Stomach smooth muscle (tissue), 2 donors: ENCODE measurements at regions not wholly inside any gene's neighbourhood (a gene's known extent, or its start where the extent isn't known, plus 50 kb on each side); places are given as distances from the start of the nearest gene placed in this dataset.
"Not testable (repeated sequence)": the region's sequence is repeated elsewhere in the genome, so short reads cannot be mapped to it uniquely, and the experiment has no call there.

Source experiments
- H3K27ac ChIP-seq: one replicate; pipeline ENCODE4 v1.7.0; 2013; ENCODE audit warnings: mild to moderate bottlenecking, low read length, inconsistent platforms
- H3K27me3 ChIP-seq, 2 donors: one replicate each; pipeline ENCODE4 v1.7.0; 2013; ENCODE audit warnings: low read length in 2 of 2; ENCODE audit not compliant: insufficient read depth in 2 of 2, control insufficient read depth in 1 of 2
- H3K36me3 ChIP-seq, 2 donors: one replicate each; pipeline ENCODE4 v1.7.0; 2013; ENCODE audit warnings: low read length in 2 of 2; ENCODE audit not compliant: control insufficient read depth in 2 of 2, insufficient read depth in 2 of 2
- H3K4me1 ChIP-seq: one replicate; pipeline ENCODE4 v1.7.0; 2013; ENCODE audit warnings: low read length; ENCODE audit not compliant: control insufficient read depth, insufficient read depth
- H3K4me3 ChIP-seq, 2 donors: one replicate each; pipeline ENCODE4 v1.7.0; 2013; ENCODE audit warnings: low read length in 2 of 2
- H3K9ac ChIP-seq, 2 donors: one replicate each; pipeline ENCODE4 v1.7.0; 2013; ENCODE audit warnings: low read length in 2 of 2, mild to moderate bottlenecking in 1 of 2
- H3K9me3 ChIP-seq, 2 donors: one replicate each; pipeline ENCODE4 v1.7.0; 2013; ENCODE audit warnings: low read length in 2 of 2; ENCODE audit not compliant: control insufficient read depth in 2 of 2
- donor health status: healthy.
- donor health status: Pancreatic carcinoma.

DNA sequence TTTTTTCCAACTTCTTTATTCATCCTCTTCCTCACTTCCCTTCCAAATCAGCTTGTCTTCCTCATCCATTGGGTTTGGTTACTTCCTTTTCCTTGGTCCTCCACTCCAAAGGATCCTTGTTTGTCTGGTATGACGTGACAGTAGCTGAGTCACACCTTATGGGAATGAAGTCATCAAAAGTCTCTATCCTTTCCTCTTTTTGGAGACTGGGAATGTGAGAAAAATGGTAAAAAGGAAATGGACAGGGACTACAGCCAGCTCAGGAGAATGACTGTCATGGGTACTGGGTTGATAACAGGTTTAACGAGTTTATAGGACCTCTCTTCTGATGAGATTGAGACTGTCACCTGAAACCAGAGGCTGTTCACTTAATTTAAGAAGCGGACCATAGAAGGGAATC is 76.2 kb upstream of the MYO10 start:
- Histone ChIP-seq H3K4me3 (no peak overlapping the region), H3K27me3 (no peaks in the 10 kb centered on the region), H3K36me3 (no peaks in the 10 kb centered on the region)

DNA sequence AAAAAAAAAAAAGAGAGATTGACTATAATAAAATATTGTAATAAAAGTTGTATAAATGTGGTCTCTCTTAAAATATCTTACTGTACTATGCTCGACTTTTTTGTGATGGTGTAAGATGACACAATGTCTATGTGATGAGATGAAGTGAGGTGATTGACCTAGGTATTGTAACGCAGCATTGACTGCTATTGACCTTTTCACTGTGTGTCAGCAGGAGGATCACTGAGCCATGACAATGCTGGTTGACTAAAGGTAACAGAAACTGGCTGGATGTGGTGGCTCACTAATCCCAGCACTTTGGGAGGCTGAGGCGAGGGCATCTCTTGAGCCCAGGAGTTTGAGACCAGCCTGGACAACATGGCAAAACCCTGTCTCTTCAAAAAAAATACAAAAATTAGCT is 78.6 kb upstream of the MYO10 start:
- no peak overlapping the region for H3K9ac ChIP-seq
- no peak overlapping the region for H3K4me3 ChIP-seq
- H3K36me3 ChIP-seq, result no peaks in the 10 kb centered on the region
- no peaks in the 10 kb centered on the region for H3K27me3 ChIP-seq
- H3K9me3 ChIP-seq, result no peaks in the 10 kb centered on the region
- no peak overlapping the region for H3K27ac ChIP-seq
- H3K4me1 ChIP-seq, result no peaks in the 10 kb centered on the region

More for the DNA sequence above, 76.2 kb upstream of the MYO10 start:
- Histone ChIP-seq H3K27ac (no peak overlapping the region), H3K4me1 (no peaks in the 10 kb centered on the region), H3K9me3 (no peaks in the 10 kb centered on the region), H3K9ac (no peak overlapping the region)

DNA sequence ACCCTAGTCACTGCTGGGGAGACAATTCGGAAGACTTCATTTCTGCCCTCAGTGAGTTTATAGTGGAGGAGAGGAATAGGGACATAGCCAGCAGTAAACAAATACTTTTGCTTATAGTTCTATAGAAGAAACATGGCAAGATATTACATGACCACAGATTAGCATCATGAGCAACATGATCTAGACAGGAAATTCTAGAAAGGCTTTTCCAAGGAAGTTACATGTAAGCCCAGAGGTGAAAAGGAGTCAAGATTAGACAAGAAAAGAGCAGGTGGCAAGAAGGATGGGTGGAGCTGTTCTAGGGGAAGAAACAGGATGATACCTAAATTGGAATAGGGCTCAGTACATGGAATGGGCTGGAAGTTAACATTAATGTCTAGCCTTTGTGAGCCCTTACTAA is 82.8 kb upstream of the MYO10 start:
- Histone ChIP-seq H3K9ac (no peak overlapping the region), H3K9me3 (no peaks in the 10 kb centered on the region), H3K4me3 (no peak overlapping the region), H3K27me3 (no peaks in the 10 kb centered on the region), H3K4me1 (no peaks in the 10 kb centered on the region), H3K27ac (no peak overlapping the region), H3K36me3 (no peaks in the 10 kb centered on the region)

DNA sequence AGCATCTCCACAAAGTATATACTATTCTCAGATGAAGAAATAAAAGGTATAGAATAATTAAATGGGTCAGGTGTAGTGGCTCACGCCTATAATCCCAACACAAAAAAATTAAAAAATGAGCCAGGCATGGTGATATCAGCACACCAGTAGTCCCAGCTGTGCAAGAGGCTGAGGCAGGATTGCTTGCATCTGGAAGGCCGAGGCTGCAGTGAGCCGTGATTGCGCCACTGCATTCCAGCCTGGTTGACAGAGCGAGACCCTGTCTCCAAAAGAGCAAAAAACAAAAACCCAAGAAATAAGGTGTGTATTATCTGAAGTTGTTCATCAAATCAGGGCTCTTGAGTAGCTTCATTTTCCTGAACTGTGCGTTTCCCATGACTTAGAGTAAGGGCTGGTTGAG is 83.2 kb upstream of the MYO10 start:
- Histone ChIP-seq H3K36me3 (no peaks in the 10 kb centered on the region), H3K9me3 (no peaks in the 10 kb centered on the region)

DNA sequence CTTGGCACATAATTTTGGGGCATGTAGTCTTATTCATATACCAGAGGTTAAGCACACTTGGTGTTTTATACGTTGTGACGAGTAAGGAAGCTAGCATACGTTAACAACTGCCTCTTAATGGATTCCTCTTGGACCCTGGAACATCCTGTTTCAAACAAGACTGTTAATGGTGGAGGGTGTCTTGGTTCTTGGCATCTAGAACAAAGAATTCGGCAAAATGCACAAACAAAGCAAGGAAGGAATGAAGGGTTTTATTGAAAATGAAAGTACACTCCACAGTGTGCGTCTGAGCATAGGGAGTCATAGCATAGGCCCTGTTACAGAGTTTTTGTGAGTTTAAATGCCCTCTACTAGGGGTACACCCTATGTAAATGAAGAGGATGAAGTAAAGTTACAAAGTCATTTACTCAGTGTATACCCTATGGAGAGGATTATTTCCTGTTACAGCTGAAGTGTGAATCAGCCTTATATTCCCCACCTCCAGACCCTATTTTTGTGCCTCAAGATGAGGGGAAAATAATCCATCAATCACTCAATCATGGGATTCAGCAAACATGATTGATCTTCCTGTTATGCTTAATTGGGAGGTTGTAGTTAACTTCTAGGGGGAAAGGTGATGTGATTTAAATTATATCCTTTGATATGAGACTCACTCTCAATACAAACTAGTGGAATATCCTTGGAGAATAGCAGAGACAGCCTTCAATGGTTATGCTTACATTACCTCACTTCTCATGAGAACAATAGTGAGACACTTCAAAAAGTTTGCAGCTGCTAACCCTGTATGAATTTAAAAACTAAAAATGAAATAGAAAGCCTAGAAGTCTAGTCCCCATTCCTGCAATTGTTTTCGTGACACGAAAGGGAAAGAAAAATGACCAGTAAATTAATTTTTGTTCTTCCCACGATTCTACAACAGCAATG is 84.9 kb upstream of the MYO10 start:
- H3K36me3 ChIP-seq, result no peaks in the 10 kb centered on the region
- no peaks in the 10 kb centered on the region for H3K4me1 ChIP-seq
- H3K9ac ChIP-seq, result no peak overlapping the region
- H3K27ac ChIP-seq, result no peak overlapping the region
- no peaks in the 10 kb centered on the region for H3K27me3 ChIP-seq
- H3K4me3 ChIP-seq, result peak overlapping the region in 1 of 2 donors; percentile 55
- H3K9me3 ChIP-seq, result no peaks in the 10 kb centered on the region

More for the DNA sequence above, 83.2 kb upstream of the MYO10 start:
- H3K9ac ChIP-seq, result no peak overlapping the region
- no peak overlapping the region for H3K27ac ChIP-seq
- H3K4me3 ChIP-seq, result no peak overlapping the region
- no peaks in the 10 kb centered on the region for H3K4me1 ChIP-seq
- no peaks in the 10 kb centered on the region for H3K27me3 ChIP-seq

DNA sequence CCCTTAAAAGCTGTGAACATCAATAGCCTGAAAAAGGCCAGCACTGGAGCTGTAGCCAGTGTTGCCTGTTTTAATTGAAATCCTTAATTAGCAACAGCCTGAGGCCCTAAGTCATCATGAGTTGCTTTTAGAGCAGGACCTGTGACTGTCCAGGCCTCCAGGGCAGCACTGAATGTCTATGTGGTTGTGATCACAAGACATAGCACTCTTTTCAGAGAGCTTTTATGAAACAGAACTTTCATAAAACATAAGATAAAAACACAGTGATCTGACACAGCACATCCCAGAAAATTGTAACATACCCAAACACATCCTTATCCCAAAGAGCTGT is 85.5 kb upstream of the MYO10 start:
- H3K27ac ChIP-seq, result no peak overlapping the region

DNA sequence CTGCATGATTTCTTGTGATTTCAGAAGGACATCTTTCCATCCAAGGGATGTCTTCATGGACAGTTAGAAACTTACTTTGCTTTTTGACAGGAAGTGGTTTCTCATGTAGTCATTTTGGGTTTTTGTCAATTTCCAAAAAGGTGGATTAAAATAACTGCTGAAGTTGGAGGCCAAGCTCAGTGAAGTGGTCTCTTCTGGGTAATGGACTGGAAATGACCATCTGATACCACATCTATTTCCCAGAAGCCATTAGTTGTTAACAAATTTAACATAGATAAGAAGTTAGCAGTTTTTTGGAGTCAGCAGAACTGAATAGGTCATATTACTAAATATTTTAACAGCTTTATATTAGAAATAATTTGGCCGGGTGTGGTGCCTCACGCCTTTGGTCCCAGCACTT is 86.2 kb upstream of the MYO10 start:
- Histone ChIP-seq H3K27ac (no peak overlapping the region), H3K36me3 (no peaks in the 10 kb centered on the region), H3K4me3 (no peak overlapping the region), H3K27me3 (no peaks in the 10 kb centered on the region), H3K9me3 (no peaks in the 10 kb centered on the region), H3K4me1 (no peaks in the 10 kb centered on the region), H3K9ac (no peak overlapping the region)

More for the DNA sequence above, 85.5 kb upstream of the MYO10 start:
- Histone ChIP-seq H3K27me3 (no peaks in the 10 kb centered on the region), H3K36me3 (no peaks in the 10 kb centered on the region), H3K4me3 (no peak overlapping the region), H3K4me1 (no peaks in the 10 kb centered on the region), H3K9ac (no peak overlapping the region), H3K9me3 (no peaks in the 10 kb centered on the region)

DNA sequence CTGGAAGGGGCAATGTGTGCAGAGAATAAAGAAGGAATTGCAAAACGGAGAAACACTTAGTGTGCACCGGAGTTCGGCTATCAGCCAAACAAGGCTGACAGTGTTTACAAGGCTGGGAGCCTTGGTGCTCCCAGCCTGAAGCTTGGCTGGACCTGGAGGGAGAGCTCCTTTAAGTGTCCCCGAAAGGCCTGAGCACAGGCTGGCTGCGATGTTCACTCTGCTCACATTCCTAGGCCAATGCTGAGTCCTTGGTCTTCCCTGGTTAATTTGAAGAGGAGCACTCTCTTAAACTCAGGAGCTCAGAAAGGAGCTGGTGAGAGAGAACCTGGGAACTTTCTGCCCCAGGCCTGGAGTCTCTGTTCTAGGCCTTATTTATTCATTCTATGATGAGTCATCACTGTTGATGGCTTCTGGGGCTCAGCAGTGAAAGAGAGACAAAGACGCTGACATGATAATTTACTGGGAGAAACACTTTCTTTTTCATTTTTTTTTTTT is 88.6 kb upstream of the MYO10 start:
- Histone ChIP-seq H3K36me3 (no peaks in the 10 kb centered on the region), H3K9ac (no peak overlapping the region), H3K4me3 (no peak overlapping the region), H3K27me3 (no peaks in the 10 kb centered on the region), H3K9me3 (no peaks in the 10 kb centered on the region), H3K4me1 (no peaks in the 10 kb centered on the region), H3K27ac (no peak overlapping the region)

DNA sequence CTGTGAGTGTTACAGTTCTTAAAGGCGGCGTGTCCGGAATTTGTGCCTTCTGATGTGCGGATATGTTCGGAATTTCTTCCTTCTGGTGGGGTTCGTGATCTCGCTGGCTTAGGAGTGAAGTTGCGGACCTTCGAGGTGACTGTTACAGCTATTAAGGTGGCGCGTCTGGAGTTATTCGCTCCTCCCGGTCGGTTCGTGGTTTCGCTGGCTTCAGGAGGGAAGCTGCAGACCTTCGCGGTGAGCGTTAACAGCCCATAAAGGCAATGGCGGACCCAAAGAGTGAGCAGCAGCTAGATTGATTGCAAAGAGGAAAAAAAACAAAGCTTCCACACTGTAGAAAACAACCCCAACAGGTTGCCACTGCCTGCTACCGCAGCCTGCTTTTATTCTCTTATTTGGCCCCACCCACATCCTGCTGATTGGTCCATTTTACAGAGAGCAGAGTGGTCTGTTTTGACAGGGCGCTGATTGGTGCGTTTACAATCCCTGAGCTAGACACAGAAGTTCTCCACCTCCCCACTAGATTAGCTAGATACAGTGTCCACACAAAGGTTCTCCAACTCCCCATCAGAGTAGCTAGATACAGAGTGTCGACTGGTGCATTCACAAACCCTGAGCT is 95.7 kb upstream of the MYO10 start:
- not testable (repeated sequence) for H3K36me3 ChIP-seq, H3K9ac ChIP-seq, H3K27me3 ChIP-seq, H3K4me1 ChIP-seq, H3K27ac ChIP-seq, H3K4me3 ChIP-seq, H3K9me3 ChIP-seq

DNA sequence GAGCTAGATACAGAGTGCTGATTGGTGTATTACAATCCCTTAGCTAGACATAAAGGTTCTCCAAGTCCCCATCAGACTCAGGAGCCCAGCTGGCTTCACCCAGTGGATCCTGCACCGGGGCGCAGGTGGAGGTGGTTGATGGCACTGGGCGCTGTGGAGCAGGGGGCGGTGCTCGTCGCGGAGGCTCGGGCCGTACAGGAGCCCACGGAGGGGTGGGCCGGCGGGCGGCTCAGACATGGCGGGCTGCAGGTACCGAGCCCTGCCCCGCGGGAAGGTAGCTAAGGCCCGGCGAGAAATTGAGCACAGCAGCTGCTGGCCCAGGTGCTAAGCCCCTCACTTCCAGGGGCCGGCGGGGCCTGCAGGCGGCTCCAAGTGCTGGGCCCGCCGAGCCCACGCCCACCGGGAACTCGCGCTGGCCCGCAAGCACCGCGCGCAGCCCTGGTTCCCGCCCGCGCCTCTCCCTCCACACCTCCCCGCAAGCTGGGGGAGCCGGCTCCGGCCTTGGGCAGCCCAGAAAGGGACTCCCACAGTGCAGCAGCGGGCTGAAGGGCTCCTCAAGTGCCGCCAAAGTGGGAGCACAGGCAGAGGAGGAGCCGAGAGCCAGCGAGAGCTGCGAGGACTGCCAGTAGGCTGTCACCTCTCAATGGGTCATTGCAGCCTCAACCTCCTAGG is 96.4 kb upstream of the MYO10 start:
- H3K4me1 ChIP-seq, H3K27me3 ChIP-seq, H3K27ac ChIP-seq, H3K9ac ChIP-seq, H3K36me3 ChIP-seq, H3K9me3 ChIP-seq, H3K4me3 ChIP-seq: not testable (repeated sequence)
